Testis (tissue), 2 donors: ENCODE measurements at regions not wholly inside any gene's neighbourhood (a gene's known extent, or its start where the extent isn't known, plus 50 kb on each side); places are given as distances from the start of the nearest gene placed in this dataset.

Experiments
- CTCF ChIP-seq, 3 experiments: fragments of 450-650 bp in 2 of 3; fragments of 200-600 bp in 1 of 3; sonication (generic) in 1 of 3; IDR thresholded peaks; one replicate each; pipeline ENCODE4 v1.5.1; 2016 to 2019; ENCODE audit warnings: antibody characterized with exemption in 3 of 3, mild to moderate bottlenecking in 2 of 3, moderate library complexity in 1 of 3
- POLR2A ChIP-seq: fragments of 450-650 bp; IDR thresholded peaks from one replicate; pipeline ENCODE4 v1.6.1; 2017; ENCODE audit warnings: antibody characterized with exemption, mild to moderate bottlenecking, moderate library complexity

- TF ChIP-seq POLR2A (no peak), CTCF (IDR thresholded peaks at IDR 0.05) (no peak)
Measured at GRCh38 chr1:187689129-187689528, 860.4 kb downstream of the PLA2G4A start.
